IPS-18c (cell line): ENCODE measurements at regions not wholly inside any gene's neighbourhood (a gene's known extent, or its start where the extent isn't known, plus 50 kb on each side); places are given as distances from the start of the nearest gene placed in this dataset.
"Not testable (repeated sequence)": the region's sequence is repeated elsewhere in the genome, so short reads cannot be mapped to it uniquely, and the experiment has no call there.

Experiments used
- H3K4me3 ChIP-seq: 2 replicates; pipeline ENCODE4 v1.7.0; 2013; ENCODE audit warnings: low read depth, mild to moderate bottlenecking, low read length, moderate library complexity; ENCODE audit not compliant: insufficient read depth
- H3K9me3 ChIP-seq: one replicate; pipeline ENCODE4 v1.6.1; 2013; ENCODE audit warnings: mild to moderate bottlenecking, low read length, moderate library complexity; ENCODE audit not compliant: control insufficient read depth, insufficient read depth

DNA sequence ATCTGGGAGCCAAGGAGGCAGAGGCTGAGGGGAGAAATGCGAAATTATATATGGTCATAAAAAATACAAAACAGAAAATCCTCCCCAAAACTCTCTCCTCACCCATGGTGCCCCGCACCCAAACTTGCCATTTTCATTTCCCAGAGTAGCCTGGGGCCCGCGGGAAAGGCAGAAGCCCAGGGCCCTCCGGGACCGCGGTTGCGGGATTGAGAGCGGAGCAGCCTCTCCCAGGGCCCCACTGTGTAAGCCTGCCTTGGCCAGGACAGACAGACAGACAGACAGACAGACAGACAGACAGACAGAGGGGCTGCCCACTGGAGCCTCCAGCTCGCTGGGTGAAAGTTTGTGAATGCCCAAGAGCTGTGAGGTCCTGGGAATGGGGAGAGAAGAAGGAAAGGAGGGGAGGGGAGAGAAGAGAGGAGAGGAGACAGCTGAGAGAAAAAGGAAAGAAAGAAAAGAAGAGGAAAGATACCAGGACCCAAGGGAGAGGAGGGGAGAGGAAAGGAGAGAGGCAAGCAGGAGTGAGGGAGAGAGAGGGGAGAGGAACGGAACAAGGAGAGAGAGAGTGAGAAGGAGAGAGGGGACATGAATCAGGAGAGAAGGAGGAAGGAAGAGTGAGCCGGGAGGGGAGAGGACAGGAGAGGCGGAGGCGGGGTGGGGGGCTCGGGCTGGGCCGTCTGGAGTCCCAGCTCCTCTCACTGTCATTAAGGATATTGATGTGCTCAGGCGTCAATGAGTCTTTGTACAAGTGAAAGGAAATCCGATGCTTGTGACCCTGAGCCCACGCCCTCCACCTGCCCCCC, 69.3 kb upstream of the CASZ1 start:
- Histone ChIP-seq H3K9me3 (no peaks in the 10 kb centered on the region), H3K4me3 (no peak overlapping the region)

DNA sequence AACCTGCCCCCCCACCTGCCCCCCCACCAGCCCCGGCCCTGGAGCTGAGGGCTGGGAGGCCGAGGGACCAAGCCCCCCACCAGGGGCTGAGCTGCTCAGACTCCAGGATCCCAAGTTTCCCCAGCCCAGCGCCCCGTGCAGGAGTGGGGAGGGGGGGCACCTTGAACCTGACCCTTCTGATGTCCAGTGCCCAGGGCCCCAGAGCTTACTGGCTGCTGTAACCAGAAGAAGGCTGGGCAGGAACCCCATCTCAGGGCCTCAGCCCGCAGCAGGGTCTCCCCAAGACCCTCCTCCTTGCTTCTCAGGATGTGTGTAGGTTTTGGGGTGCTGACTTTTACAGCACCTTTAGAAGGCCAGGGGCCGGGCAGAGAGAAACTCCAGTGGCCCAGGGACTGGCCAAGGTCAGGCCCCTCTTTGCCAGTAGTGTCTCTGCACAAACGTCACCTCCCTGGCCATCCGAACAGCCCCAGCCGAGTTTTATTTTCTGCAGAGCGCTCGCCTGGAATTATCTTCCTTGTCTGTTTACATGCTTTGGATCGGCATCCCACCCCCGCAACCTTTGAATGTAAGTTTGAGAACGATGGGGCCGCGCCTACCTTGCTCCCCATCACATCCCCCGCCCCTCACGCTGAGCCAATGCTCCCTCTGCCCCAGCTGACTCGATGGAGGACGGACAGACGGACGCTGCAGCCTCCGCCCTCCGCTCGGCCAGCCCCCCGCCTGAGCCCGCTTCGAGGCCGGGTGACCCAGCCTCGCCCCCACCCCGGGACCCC, 70.1 kb upstream of the CASZ1 start:
- Histone ChIP-seq H3K4me3 (peak overlapping the region; percentile 35), H3K9me3 (no peaks in the 10 kb centered on the region)

DNA sequence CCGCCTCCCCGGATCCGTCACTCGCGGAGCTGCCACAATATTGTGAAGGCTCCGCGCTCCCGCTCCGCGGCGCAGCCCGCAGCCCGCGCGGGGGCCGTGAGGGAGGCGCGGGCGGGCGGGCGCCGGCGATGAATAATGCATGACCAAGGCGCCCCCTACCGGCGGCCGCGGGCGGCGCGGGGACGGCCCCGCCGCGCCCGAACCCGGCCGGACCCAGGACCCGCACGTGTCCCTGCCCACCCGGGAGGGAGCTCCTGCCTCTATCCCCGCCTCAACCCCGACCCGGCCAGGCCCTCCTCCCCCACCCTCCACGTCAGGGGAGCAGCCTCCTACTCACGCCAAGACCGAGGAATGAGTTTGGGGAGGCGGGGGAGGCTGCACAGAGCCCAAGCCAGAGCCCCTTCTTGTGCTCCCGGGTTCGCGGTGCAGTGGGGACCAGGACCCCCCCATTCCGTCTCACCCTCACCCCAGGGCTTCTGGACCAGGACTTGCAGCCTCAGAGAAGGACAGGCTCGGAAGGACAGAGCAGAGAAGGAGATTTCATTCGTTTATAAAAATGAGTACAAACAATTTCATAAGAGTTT, 70.8 kb upstream of the CASZ1 start:
- H3K4me3 ChIP-seq = peak overlapping the region; percentile 30; the same call in 1 of the 2 replicates
- no peaks in the 10 kb centered on the region for H3K9me3 ChIP-seq

DNA sequence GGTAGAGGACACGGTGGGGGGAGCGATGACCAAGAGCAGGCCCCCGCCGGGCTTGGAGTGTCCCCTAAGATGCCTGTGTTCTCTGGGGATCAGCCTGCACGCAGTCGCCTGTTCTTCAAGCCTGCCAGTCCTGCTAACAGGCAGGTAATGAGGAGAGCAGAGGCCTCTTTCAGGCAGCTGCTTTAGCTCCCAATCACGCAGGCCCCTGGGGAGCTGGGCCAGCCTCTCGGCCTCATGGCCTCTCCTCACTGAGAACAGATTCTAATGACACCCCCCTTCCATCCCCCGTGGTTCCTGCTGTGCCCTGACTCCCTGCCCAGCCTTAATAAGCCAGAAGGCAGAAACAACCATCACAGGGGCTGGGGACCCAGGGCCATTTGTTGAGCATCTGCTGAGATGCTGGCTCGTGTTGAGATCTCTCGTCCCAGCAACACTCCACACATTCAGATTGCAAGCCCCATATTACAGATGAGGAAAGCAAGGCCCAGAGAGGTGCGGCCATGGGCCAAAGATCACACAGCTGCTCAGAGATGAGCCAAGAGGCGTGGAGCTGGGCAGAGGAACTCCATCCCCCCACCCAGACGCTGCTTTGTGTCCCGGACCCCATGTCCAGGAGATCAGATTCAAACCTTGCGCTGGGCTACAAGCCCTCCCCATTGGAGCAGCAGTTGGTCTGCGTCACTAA, 71.6 kb upstream of the CASZ1 start:
- H3K9me3 ChIP-seq = no peaks in the 10 kb centered on the region
- no peak overlapping the region for H3K4me3 ChIP-seq

DNA sequence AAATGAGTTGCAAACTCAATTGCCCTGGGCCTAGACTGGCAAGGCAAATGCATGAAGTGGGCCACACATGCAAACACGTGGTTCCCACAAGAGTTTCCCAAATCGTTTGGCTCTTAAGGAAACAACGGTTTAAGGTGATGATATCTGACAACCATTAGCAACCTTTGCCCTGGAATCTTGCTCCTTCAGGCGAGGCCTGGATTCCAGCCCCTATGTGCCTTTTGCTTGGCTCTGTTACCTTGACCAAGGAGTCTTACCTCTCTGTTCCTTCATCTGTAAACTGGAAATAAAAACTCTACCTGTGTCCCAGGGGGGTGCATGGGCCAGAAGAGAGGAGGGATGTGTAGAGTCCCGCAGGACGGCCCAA, 72.1 kb upstream of the CASZ1 start:
- Histone ChIP-seq H3K9me3 (no peaks in the 10 kb centered on the region), H3K4me3 (no peak overlapping the region)

DNA sequence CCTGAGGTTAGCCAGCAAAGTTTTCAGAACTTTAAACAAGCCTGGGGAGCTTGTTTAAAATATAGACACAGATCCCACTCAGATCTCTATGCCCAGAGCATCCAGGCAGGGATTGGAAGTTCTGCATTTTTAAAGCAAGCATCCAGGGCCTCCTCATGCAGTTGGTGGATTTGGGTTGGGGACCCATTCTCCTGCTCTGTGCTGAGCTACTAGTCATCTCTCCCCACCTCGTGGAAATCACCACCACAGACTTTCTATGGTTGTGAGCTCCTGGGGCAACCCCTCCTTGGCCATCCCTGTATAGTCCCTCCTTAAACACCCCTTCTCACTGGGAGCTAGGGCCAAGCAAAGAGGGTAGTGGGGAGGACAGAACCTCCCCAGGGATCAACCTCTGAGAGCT, 73.5 kb upstream of the CASZ1 start:
- H3K4me3 ChIP-seq = no peak overlapping the region
- H3K9me3 ChIP-seq = no peaks in the 10 kb centered on the region

DNA sequence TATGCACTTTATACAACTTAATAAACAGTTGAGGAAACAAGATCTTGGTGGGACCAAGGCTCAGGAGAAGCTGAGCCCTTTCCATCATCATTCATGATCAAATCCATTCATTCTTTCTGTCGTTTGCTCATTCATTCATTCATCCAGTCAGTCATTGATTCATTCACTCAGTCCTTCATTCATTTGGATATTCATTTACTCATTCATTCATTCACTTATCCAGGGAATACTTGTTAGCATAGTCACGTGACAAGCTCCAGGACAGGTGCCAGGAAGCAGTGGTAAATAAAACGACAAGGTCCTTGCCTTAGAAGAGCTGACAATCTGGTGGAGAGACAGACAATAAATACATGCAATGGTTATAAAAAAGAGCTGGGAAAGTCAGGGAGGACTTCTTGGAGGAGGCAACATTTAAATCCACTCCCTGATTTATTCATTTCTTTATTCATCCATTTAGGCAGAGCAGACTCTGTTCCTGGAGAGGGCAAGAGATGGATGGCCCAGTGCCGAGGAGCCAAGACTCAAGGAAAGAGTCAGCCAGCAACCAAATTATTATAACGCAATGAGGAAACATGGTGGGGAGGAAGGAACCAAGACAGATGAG, 74.1 kb upstream of the CASZ1 start:
- H3K4me3 ChIP-seq = no peak overlapping the region
- H3K9me3 ChIP-seq = no peaks in the 10 kb centered on the region

DNA sequence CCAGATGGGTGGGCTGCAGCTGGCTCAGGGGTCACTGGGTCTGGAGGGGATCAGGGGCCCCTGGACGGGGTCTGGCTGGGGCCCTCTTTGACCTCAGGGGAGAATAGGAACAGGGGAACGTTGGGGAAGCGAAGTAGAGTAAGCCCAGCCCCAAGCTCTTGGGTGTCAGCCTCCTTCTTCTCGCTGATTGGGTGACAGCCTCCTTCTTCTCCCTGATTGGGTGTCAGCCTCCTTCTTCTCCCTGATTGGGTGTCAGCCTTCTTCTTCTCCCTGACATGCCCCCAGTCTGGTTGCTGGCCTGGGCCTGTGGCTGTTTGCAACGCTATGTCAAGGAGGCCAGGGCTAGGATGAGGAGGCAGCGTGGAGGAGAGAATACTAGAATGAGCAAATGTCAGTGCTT, 76.7 kb upstream of the CASZ1 start:
- no peaks in the 10 kb centered on the region for H3K9me3 ChIP-seq
- no peak overlapping the region for H3K4me3 ChIP-seq

DNA sequence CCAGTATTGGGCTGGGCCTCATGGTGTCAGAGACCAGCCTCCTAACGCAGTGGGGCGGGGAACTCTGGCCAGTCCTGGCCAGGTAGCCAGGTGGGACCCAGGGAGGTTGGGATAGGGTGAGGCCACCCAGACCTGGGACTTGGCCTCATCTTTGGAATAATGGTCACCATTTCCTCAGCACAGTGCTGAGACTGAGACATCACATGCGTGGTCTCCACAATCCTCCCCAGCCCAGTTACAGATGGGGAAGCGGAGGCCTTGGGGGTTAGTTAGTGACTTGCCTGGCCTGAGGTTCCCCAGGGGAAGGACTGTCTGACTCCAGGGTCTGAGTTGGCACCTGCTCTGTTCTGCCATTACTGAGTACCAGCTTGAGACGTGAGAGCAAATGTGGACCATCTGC, 77.9 kb upstream of the CASZ1 start:
- Histone ChIP-seq H3K9me3 (no peaks in the 10 kb centered on the region), H3K4me3 (no peak overlapping the region)

DNA sequence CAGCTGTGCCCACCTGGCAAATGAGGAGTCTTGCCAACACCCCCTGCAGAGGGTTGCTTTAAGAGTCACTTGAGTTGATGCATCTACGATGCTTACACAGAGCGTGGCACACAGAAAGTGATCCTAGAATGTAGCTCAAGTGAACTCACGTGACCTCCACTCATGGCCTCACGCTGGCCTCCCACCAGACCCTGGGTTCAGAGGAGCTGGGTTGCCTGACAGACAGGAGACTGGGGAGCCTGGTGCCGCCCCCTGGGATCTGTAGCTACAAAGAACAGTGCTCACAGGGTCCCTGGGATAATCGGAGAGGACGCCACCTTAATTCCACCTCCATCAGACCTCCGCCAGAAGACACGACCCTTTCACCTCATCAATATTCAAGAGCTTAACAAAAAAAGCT, 81.4 kb upstream of the CASZ1 start:
- Histone ChIP-seq H3K9me3 (no peaks in the 10 kb centered on the region), H3K4me3 (no peak overlapping the region)

DNA sequence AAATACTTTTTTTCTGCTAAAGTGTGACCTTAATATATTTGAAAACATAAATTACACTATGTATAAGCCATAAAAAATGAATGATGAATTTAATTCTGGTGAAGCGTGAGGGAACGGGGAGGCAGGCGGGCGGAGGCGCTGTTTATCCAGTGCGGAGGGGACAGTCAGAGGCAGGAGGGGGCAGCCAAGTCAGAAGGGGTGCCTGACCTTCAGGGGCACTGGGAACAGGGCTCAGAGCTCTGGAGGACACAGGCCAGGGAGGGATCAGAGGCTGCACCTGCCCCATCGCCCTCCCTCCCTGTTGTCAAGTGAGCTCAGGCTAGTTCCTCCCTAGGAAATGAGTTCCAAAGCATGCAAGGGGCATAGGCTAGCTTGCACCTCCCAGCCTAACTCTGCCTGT, 82.0 kb upstream of the CASZ1 start:
- Histone ChIP-seq H3K4me3 (no peak overlapping the region), H3K9me3 (no peaks in the 10 kb centered on the region)

DNA sequence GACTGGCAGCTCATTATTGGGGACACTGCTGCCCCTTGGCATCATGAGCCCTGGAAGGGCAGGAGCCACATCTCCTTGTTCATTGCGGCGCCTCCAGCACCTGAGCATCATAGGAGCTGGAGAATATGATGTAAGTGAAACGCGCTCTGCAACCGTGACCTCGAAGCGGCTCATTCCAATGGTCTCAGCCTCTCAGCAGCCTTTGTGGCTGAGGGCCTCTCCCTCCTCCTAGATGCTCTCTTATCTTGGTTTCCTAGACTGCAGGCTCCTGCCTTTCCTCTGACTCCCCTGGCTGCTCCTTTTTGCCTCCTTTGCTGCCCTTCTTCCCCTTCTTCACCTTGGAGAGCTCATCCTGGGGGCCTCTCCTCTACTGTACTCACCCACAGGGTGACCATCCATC, 83.6 kb upstream of the CASZ1 start:
- H3K9me3 ChIP-seq = no peaks in the 10 kb centered on the region
- no peak overlapping the region for H3K4me3 ChIP-seq

DNA sequence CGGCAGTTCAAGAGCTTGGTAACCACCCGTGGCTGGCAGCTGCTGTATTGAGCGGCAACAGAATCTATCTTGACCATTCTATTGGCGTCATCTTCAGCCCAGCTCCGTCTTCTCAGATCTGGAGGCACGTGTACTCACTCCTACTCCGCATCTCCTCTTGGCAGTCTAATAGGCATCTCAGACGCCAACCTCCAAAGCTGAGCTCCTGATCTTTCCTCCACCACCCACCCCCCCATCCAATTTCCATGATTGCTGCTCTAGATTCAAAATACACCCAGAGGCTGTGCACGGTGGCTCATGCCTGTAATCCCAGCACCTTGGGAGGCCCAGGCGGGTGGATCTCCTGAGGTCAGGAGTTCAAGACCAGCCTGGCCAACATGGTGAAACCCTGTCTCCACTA, 84.6 kb upstream of the CASZ1 start:
- Histone ChIP-seq H3K4me3 (no peak overlapping the region), H3K9me3 (no peaks in the 10 kb centered on the region)

DNA sequence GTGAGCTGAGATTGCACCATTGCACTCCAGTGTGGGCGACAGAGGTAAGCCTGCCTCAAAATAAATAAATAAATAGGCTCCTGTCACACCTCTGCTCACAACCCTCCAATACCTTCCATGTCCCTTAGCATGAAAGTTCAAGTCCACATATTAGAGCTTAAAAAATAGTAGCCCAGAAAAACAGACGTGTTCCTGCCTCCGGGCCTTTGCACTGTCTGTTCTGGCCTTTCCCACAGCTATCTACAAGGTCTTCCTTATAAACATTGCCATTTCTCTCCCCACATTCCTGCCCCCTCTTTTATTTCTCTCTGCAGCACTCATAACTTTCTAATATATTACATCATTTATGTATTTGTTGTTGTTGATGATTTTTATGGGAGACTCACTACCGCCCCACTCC, 85.6 kb upstream of the CASZ1 start:
- no peak overlapping the region for H3K4me3 ChIP-seq
- no peaks in the 10 kb centered on the region for H3K9me3 ChIP-seq

DNA sequence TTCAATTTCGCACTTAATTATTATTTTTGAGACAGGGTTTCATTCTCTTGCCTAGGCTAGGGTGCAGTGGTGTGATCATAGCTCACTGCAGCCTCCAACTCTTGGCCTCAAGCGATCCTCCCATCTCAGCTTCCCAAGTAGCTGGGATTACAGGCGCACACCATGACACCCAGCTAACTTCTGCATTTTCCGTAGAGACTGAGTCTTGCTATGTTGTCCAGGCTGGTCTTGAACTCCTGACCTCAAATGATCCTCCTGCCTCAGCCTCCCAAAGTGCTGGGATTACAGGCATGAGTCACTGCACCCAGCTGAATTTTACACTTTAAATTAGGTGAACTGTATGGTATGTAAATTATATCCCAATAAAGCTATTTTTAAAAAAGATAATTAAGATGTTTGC, 90.6 kb upstream of the CASZ1 start:
- H3K9me3 ChIP-seq, H3K4me3 ChIP-seq: not testable (repeated sequence)

DNA sequence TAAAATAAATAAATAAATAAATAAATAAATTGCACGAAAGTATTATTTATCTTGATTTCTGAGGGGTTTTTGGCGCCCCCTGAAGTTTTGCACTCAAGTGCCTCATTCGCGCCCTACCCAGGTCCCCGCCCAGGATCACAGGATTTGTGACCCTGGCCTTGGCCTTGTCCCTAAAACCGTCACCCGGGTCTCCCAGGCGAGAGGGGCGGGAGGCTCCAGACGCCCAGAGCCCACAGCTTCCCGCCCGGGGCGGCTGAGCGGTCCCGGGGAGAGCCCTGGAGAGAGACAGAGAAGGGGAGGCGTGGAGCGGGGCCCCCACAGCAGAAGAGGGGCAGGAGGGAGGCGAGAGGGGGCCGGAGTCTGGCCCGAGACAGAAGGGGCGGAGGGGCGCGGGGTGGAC, 91.8 kb upstream of the CASZ1 start:
- Histone ChIP-seq H3K9me3 (no peaks in the 10 kb centered on the region), H3K4me3 (peak overlapping the region; percentile 51; the same call in 1 of the 2 replicates)
